ENCODE measurements at regions not wholly inside any gene's neighbourhood (a gene's known extent, or its start where the extent isn't known, plus 50 kb on each side); places are given as distances from the start of the nearest gene placed in this dataset.

GRCh38 chr1:185398022-185398421 is 81.0 kb upstream of the IVNS1ABP start:
- Histone ChIP-seq H3K4me3 (no peak overlapping the region), H3K36me3 (no peaks in the 10 kb centered on the region), H3K4me1 (no peaks in the 10 kb centered on the region), H3K27ac (no peak overlapping the region), H3K27me3 (replicated peaks in 1 of 7) (no peaks in the 10 kb centered on the region), H3K9me3 (no peaks in the 10 kb centered on the region)
- WGBS, 5 donors = 86 to 100% (median 92%) methylated on average over 2 of the region's 2 CpGs
- intact Hi-C loops (cut with DNase I; ENCODE audit: low total_unique reads) = no loop called here
- TF ChIP-seq POLR2A (IDR thresholded peaks at IDR 0.05) = no peak
- TF ChIP-seq, protein P1, sequence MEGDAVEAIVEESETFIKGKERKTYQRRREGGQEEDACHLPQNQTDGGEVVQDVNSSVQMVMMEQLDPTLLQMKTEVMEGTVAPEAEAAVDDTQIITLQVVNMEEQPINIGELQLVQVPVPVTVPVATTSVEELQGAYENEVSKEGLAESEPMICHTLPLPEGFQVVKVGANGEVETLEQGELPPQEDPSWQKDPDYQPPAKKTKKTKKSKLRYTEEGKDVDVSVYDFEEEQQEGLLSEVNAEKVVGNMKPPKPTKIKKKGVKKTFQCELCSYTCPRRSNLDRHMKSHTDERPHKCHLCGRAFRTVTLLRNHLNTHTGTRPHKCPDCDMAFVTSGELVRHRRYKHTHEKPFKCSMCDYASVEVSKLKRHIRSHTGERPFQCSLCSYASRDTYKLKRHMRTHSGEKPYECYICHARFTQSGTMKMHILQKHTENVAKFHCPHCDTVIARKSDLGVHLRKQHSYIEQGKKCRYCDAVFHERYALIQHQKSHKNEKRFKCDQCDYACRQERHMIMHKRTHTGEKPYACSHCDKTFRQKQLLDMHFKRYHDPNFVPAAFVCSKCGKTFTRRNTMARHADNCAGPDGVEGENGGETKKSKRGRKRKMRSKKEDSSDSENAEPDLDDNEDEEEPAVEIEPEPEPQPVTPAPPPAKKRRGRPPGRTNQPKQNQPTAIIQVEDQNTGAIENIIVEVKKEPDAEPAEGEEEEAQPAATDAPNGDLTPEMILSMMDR (IDR thresholded peaks at IDR 0.05 in 8 of 11, conservative IDR thresholded peaks at IDR 0.05 in 3 of 11) = no peak
- no peak for TF ChIP-seq POLR2AphosphoS5 (IDR thresholded peaks at IDR 0.05)
- DNase-seq = no peak

GRCh38 chr1:185397183-185397582 is 80.1 kb upstream of the IVNS1ABP start:
- Histone ChIP-seq H3K4me3 (no peak overlapping the region), H3K4me1 (no peaks in the 10 kb centered on the region), H3K27me3 (replicated peaks in 1 of 7) (no peaks in the 10 kb centered on the region), H3K9me3 (no peaks in the 10 kb centered on the region), H3K36me3 (no peaks in the 10 kb centered on the region), H3K27ac (no peak overlapping the region)
- no peak for TF ChIP-seq POLR2A (IDR thresholded peaks at IDR 0.05)
- TF ChIP-seq, protein P1 (IDR thresholded peaks at IDR 0.05 in 8 of 11, conservative IDR thresholded peaks at IDR 0.05 in 3 of 11) = no peak
- TF ChIP-seq POLR2AphosphoS5 (IDR thresholded peaks at IDR 0.05) = no peak
- WGBS, 5 donors = 93 to 99% (median 98%) methylated on average over 4 of the region's 4 CpGs
- intact Hi-C loops (cut with DNase I; ENCODE audit: low total_unique reads) = no loop called here
- DNase-seq = no peak

GRCh38 chr1:185396126-185396525 is 79.1 kb upstream of the IVNS1ABP start:
- H3K27me3 ChIP-seq (replicated peaks in 1 of 7) = no peaks in the 10 kb centered on the region
- no peak for TF ChIP-seq POLR2AphosphoS5 (IDR thresholded peaks at IDR 0.05)
- TF ChIP-seq, protein P1 (IDR thresholded peaks at IDR 0.05 in 8 of 11, conservative IDR thresholded peaks at IDR 0.05 in 3 of 11) = no peak
- no peak for TF ChIP-seq POLR2A (IDR thresholded peaks at IDR 0.05)
- no peak overlapping the region for H3K27ac ChIP-seq
- no peak for DNase-seq
- H3K4me3 ChIP-seq = no peak overlapping the region
- WGBS, 5 donors = 92 to 98% (median 94%) methylated on average over 2 of the region's 2 CpGs
- H3K9me3 ChIP-seq = no peaks in the 10 kb centered on the region
- H3K4me1 ChIP-seq = no peaks in the 10 kb centered on the region
- no peaks in the 10 kb centered on the region for H3K36me3 ChIP-seq
- intact Hi-C loops (cut with DNase I; ENCODE audit: low total_unique reads) = no loop called here

GRCh38 chr1:185393815-185394214 is 76.8 kb upstream of the IVNS1ABP start:
- Histone ChIP-seq H3K4me3 (no peak overlapping the region), H3K4me1 (no peaks in the 10 kb centered on the region), H3K9me3 (no peaks in the 10 kb centered on the region), H3K36me3 (no peaks in the 10 kb centered on the region), H3K27ac (no peak overlapping the region), H3K27me3 (replicated peaks in 1 of 7) (no peaks in the 10 kb centered on the region)
- 91 to 99% (median 96%) methylated on average over 2 of the region's 2 CpGs for WGBS, 5 donors
- TF ChIP-seq POLR2AphosphoS5 (IDR thresholded peaks at IDR 0.05) = no peak
- no peak for TF ChIP-seq POLR2A (IDR thresholded peaks at IDR 0.05)
- TF ChIP-seq, protein P1 (IDR thresholded peaks at IDR 0.05 in 8 of 11, conservative IDR thresholded peaks at IDR 0.05 in 3 of 11) = no peak
- no peak for DNase-seq
- intact Hi-C loops (cut with DNase I; ENCODE audit: low total_unique reads) = no loop called here
